Hematopoietic multipotent progenitor cell treated with erythropoietin and hydrocortisone succinate and interleukin-3 and kit ligand, for 6 days (in vitro differentiated cells): ENCODE measurements at regions not wholly inside any gene's neighbourhood (a gene's known extent, or its start where the extent isn't known, plus 50 kb on each side); places are given as distances from the start of the nearest gene placed in this dataset.
"Not testable (repeated sequence)": the region's sequence is repeated elsewhere in the genome, so short reads cannot be mapped to it uniquely, and the experiment has no call there.

Experiments
- DNase-seq: peaks from one replicate; pipeline ENCODE4 v3.0.0-alpha.2; 2015

DNA sequence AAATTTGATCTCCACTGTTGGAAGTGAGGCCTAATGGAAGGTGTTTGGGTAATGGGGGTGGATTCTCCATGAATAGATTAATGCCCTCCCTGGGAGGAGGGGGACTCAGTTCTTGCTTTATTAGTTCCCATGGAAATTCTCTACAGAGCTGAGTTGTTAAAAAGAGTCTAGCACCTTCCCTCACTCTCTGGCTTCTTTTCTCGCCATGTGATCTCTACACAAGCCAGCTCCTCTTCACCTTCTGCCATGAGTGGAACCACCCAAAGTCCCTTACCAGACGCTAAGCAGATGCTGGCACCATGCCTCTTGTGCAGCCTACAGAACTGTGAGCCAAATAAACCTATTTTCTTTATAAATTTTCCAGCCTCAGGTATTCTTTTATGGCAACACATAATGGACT, 465.8 kb upstream of the ANO5 start:
- DNase-seq, result no peak

DNA sequence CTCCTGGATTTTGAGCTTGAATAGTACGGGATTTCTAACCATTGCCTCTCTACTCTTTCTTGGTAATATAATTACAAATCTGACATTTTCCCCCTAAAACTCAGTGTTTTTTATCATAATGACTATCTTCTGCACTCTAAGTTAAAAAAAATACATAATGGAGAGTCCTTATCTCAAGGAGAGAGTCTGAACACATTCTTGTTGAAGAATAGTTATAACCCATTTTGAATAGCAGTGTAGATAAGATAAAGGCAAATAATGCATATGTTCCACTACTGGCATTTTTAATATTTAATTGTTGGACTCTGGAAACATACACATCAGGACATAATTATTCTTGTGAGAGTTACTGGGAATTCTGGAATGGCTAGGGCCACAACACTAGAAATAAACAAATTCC, 456.5 kb upstream of the ANO5 start:
- no peak for DNase-seq

DNA sequence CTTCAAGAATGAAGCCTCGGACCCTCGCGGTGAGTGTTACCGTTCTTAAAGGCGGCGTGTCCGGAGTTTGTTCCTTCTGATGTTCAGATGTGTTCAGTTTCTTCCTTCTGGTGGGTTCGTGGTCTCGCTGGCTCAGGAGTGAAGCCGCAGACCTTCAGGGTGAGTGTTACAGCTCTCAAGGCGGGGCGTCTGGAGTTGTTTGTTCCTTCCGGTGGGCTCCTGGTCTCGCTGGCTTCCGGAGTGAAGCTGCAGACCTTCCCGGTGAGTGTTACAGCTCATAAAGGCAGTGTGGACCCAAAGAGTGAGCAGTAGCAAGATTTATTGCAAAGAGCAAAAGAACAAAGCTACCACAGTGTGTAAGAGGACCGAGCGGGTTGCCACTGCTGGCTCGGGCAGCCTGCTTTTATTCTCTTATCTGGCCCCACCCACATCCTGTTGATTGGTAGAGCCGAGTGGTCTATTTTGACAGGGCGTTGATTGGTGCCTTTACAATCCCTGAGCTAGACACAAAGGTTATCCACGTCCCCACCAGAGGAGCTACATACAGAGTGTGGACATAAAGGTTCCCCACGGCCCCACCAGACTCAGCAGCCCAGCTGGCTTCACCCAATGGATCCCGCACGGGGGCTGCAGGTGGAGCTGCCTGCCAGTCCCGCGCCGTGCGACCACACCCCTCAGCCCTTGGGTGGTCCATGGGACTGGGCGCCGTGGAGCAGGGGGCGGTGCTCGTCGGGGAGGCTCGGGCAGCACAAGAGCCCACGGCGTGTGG, 440.2 kb upstream of the ANO5 start:
- DNase-seq, result not testable (repeated sequence)

DNA sequence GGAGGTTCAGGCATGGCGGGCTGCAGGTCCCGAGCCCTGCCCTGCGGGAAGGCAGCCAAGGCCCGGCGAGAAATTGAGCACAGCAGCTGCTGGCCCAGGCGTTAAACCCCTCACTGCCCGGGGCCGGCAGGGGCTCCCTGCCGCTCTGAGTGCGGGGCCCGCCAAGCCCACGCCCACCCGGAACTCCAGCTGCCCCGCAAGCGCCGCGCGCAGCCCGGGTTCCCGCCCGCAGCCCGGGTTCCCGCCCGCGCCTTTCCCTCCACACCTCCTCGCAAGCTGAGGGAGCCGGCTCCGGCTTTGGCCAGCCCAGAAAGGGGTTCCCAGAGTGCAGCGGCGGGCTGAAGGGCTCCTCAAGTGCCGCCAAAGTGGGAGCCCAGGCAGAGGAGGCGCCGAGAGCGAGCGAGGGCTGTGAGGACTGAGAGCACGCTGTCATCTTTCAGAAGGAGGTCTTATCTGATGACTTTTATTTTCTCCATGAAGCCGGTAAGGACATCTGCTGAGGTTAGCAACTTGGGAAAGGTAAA, 439.6 kb upstream of the ANO5 start:
- DNase-seq, result not testable (repeated sequence)

DNA sequence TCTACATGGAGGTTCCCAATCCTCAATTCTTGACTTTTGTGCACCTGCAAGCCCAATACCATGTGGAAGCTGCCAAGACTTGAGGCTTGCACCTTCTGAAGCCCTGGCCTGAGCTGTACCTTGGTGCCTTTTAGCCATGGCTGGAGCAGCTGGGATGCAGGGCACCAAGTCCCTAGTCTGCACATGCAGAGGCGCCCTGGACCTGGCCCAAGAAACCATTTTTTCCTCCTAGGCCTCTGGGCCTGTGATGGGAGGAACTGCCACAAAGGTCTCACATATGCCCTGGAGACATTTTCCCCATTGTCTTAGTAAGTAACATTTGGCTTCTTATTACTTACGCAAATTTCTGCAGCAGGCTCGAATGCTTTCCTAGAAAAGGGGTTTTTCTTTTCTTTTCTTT, 431.9 kb upstream of the ANO5 start:
- no peak for DNase-seq

DNA sequence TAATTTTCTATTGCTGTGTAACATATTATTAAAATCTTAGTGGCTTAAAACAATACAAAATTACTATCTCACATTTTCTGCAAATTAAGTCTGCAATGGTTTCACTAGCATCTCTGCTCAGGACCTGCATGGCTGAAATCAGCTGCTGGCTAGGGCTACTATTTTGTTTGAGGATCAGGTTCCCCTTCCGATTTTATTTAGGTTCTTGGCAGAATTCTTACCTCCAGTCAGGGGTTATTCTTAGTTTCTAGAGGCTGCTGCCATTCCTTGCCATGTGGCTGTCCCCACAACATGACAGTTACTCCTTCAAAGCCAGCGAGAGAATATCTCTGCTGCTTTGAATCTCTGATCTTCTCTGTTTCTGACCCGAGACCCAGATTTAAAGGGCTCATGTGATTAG, 424.5 kb upstream of the ANO5 start:
- no peak for DNase-seq

DNA sequence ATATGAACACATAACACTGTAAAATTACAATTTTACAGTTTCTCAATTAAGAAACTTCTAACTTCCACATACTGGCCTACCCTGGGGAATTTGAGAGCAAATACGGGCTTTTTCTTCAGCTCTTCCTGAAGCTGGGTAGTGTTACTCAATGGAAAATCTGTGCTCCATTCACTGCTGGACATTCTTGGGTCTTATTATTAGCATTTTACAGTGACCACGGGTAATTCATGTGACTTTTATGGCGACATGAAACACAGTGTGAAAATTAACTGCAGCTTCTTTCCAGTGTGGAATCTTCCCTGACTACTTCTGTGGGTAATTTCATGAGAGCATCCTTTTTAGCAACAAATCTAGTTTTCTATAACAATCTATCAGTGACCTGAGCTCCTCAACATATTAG, 423.7 kb upstream of the ANO5 start:
- no peak for DNase-seq

DNA sequence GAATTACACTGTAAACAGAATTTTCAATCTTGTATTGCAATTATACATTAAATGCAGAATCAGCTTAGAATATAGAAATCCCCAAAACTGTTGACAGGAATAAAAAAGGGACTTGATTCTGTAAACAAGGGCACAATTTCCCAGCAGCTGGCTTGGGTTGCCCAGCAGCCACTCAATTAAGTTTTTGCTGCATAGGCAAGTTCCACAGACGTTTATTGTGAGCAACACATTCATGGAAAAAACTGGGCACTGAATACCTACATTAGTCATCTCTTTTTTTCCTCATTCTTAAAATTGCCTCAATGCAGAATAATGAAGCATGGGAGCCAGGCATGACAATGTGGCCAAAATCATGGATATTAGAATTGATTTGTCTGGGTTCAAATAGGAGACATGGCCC, 421.8 kb upstream of the ANO5 start:
- no peak for DNase-seq

DNA sequence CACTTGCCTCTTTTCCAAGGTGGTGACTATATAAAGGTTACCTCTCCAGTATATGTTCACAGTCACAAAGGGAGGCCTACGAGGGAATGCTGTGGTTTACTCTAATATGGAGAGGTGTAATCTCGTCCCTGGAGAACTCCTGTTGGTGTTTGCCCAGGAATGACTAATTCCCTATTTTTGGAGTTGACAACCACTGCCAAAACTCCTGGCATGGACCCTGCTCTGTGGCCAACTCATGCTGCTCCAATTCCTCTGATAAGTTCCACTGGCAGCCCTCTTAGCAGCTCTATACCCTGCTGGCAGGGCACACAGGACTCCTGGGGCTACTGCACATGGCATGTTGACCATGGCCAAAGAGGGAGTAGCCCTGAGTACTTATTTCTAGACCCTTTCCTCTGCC, 418.7 kb upstream of the ANO5 start:
- no peak for DNase-seq

DNA sequence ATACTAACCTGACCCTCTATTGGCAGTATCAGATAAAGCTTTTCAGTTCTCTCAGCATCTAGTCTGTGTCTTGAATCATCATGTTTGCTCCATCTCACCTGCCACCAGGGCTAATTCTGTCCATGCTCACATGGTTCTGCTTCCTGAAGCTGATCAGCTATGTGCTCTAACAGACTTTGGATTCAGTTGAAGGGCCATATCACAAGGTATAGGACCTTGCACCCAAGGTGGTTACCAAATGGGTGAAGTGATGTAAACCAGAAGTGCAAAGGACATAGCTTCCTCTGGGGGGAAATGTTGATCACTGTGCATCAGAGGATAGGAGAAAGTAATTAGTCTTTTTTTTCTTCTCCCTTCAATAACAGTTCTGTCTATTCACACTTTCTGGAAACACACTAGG, 417.0 kb upstream of the ANO5 start:
- DNase-seq, result no peak

DNA sequence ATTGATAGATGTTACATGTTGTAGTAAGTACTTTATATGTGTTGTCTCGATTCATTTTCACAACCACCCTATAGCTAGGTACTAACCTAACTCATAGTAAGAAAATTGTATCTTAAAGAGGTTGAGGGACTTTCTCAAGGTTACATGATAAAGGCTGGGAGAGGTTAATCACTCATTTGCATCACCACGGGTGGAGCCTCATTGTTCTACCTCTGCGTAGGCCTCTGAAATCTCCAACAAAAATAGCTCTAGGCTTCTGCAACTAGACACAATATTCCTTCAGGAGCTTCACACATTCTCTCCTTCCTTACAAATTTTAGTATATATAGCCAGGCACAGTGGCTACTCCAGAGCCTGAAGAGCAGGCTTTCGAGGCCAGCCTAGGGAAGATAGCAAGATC, 408.9 kb upstream of the ANO5 start:
- no peak for DNase-seq

DNA sequence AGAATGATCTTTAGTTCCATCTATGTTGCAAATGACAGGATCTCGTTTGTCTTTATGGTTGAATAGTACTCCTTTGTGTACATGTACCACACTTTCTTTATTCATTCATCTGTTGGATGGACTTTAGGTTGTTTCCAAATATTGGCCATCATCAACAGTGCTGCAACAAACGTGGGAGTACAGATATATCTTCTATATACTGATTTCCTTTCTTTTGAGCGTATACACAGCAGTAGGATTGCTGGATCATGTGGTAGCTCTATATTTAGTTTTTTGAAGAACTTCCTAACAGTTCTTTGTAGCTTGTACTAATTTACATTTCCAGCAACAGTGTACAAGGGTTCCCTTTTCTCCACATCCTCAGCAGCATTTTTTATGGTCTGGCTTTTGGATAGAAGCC, 407.5 kb upstream of the ANO5 start:
- DNase-seq, result no peak

DNA sequence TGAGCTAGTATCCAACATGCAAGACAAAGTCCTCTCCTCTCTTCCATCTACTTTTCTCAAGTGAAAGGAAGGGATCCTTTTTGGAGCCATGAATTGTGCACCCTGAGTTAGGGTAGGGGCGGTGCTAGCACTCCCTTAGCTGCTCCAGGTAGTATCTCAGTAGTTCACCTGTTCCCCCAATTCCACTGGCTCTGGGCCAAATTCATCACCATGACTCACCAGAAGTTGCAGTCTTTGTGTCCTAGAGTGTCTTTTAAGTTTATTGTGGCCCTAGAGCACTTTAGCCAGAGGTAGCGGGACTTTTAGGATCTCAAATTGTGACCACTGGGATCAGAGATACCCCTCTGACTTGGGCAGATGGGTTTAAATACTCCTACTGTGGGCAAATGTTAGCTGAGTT, 398.6 kb upstream of the ANO5 start:
- no peak for DNase-seq

DNA sequence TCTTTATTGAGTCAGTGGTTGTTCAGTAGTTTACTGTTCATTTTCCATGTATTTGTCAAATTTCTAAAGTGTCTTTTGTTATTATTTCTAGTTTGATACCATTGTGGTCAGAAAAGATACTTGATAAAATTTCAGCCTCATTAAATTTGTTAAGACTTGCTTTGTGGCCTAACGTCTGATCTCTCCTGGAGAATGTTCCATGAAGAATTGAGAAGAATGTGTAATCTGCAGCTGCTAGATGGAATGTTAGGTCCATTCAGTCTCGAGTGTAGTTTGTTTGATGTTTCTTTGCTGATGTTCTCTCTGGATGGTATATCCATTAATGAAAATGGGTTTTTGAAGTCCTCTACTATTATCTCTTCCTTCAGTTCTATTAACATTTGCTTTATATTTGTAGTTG, 394.7 kb upstream of the ANO5 start:
- DNase-seq, result no peak

DNA sequence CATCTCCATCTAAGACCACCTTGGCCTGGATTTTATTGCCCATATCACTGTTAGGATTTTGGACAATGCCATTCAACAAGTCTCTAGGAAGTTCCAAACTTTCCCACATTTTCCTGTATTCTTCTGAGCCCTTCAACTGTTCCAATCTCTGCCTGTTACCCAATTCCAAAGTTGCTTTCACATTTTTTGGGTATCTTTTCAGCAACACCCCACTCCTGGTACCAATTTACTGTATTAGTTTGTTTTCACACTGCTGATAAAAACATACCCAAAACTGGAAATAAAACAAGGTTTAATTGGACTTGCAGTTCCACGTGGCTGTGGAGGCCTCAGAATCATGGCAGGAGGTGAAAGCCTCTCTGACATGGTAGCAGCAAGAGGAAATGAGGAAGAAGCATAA, 388.4 kb upstream of the ANO5 start:
- not testable (repeated sequence) for DNase-seq

DNA sequence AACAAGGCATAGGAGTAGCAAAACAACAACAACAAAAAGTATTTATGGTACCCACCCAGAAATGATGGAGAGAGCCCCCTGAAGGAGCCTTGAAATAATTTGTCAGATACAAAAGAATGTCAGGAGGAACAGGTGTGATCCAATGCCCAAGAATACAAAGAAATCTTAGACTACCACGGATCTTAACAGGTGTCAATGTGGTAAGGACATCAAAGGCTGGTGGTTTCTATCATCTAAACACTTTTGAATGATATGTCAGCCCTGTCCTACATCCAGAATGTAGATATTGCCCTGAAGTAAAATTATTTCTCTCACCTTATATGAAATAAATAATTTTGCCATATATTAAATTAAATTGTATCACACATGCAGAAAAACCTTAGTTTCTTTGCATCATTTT, 386.4 kb upstream of the ANO5 start:
- DNase-seq, result no peak

DNA sequence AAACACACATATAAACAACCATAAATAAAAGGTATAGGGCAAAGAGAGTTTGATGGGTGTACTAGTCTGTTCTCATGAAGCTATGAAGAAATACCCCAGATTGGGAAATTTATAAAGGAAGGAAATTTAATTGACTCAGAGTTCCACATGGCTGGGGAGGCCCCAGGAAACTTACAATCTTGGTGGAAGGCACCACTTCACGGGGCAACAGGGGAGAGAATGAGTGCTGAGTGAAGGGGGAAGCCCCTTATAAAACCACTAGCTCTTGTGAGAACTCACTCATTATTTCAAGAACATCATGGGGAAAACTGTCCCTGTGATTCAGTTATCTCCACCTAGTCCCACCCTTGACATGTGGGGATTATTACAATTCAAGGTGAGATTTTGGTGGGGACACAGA, 385.9 kb upstream of the ANO5 start:
- peak; percentile 3 for DNase-seq

DNA sequence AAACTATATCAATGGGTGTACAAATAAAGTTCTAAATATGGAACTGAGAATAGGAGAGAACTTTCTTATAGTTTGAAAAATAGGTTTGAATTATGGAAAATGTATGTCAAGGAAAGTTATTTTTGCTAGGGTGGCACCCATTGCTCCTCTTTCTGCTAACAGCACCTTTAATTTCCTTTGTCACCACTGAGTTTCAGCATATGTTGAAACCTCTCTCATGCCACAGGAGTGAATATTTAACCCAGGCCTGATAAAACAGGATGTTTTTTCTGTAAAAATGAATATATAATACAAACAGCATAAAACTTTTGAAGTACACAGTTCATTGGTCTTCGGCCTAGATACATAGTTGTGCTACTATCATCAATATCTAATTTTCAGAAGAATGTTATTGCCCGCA, 385.5 kb upstream of the ANO5 start:
- no peak for DNase-seq

DNA sequence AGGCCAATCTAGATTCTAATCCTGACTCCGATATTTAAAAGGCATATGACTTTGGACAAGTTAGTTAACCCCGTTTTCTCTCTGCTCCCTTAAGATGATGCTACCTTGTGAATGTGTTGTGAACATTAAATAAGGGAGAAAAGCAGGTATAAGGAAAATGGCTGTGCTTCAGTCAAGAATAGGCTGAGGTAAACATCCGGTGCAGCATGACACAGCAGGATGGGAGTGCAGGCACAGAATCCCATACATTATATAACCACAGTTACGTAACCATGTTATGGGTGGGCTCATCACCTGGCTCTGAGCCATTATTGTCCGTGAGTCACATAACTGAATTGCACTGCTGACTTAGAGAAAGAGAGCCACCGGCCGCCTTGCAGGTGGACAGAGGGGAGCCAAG, 382.2 kb upstream of the ANO5 start:
- peak; percentile 14 for DNase-seq

DNA sequence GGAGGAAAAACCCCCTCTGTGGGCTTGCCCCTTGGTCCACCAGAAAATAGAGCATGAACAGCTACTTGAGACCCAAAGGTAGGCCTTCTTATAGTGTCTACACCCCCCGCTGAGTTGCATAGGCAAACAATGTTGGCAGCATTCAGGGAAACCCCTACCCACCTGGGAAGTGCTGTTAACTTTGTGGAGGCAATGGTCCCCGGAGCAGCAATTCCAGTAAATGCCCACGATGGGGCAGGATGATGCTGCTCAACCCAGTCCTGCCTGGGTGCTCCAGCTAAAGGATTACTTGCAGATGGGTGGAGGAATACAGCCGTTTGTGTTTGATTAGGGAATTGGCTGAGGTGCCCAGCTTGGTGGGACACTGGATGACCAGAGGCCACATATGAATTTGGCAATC, 381.3 kb upstream of the ANO5 start:
- no peak for DNase-seq

DNA sequence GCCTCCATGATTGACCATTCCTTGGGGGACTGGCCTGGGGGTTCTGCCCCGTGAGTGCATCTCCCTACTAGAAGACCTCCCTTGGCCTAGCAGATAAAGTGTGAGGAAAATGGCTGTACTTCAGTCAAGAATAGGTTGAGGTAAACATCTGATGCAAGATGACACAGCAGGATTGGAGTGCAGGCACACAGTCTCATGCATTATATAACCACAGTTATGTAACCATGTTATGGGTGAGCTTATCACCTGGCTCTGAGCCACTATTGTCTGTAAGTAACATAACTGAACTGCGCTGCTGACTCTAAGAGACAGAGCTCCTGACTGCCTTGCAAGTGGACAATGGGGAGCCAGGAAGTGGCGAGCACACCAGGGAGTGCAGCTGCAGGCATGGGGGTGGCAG, 378.7 kb upstream of the ANO5 start:
- DNase-seq, result peak; percentile 32

DNA sequence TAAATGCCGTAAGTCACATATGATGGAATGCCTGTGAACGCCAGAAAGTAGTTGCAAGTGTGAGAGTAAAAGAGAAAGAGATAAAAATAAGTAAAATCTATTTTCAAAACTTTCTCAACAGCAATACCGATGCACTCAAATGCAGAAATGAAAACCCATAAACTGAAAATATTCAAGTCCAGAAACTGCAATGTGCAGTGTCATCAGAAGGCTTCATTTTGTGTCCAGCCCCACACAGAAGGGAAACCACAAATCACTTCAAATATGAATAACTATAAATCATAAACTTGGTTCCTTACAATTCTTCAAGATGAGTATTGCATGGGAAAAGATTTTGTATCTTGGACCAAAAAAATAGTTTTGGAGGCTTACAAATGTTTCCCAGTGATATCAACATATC, 375.2 kb upstream of the ANO5 start:
- DNase-seq, result no peak

DNA sequence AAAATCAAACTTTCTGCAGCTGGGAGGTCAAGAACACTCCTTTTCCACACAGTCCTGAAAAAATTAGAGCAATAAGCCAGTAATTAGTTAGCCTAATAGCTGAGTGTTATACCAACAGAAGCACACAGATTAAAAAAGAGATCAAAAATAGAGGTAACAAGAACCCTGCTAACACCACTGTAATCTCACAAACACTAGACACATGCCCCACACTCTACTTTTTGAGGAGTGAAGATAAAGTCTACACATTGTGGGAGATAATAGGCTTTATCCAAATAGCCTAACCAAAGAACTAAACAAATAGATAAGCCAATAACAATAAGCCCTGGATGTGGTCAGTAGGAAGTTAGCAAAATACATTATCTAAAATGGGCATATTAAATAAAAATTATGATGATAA, 372.7 kb upstream of the ANO5 start:
- no peak for DNase-seq

DNA sequence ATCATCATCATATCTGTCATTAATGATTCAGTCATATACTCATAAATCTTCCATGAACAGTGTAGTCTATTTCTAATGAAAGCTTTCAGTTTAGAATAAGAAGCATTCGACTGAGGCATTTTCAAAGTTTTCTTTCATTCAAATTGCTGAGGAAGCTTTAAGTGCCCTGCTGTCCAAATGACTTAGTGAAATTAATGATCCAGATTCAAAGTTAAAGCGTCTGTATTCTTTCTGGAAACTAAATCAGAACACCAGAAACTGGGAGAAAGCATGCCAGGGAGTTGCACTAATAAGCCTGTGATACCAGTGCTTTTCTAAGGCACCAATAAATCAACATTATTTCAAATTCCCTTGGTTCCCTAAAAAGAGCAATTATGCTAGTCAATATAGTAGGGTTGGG, 367.8 kb upstream of the ANO5 start:
- DNase-seq, result no peak

DNA sequence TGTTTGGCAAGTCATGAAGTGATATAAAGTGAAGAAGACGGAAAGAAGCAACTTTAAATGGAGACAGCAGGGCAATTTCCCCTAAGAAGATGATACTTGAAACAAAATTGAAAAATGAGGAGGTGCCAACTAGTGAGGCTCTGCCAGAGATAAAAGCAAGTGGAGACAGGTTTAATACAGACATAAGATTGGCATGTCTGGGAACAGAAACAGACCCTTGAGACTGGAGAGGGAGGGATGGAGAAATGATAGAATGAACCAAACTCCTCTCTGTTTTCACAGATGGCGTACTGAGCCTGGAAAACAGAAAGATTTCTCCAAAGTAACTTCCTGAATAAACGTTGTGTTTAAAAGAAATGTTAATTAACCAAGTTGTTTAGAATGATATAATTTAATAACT, 354.5 kb upstream of the ANO5 start:
- no peak for DNase-seq
